LNCaP clone FGC (cell line): ENCODE measurements at regions not wholly inside any gene's neighbourhood (a gene's known extent, or its start where the extent isn't known, plus 50 kb on each side); places are given as distances from the start of the nearest gene placed in this dataset.

Experiments
- DNase-seq: peaks from one replicate; pipeline ENCODE4 v3.0.0-alpha.2; 2011; ENCODE audit warnings: low read depth
- H3K4me3 ChIP-seq: 2 replicates; pipeline ENCODE4 v1.5.1; 2011; ENCODE audit warnings: mild to moderate bottlenecking, low read depth, low read length, control low read depth
- CTCF ChIP-seq: IDR thresholded peaks from 2 replicates; pipeline ENCODE4 v1.5.1; 2012; ENCODE audit warnings: mild to moderate bottlenecking; ENCODE audit not compliant: control insufficient read depth, insufficient read depth; ENCODE audit errors: extremely low read depth

GRCh38 chr4:167943872-167944505, 148.3 kb upstream of the ANXA10 start:
- H3K4me3 ChIP-seq, result no peak overlapping the region
- DNase-seq, result no peak
- TF ChIP-seq CTCF, result no peak

- DNase-seq, result no peak
- TF ChIP-seq CTCF, result no peak
- no peak overlapping the region for H3K4me3 ChIP-seq
Observed at GRCh38 chr4:167944721-167945120, 147.6 kb upstream of the ANXA10 start.

- no peak for TF ChIP-seq CTCF
- DNase-seq, result no peak
- no peak overlapping the region for H3K4me3 ChIP-seq
Observed at GRCh38 chr4:167955006-167955405, 137.3 kb upstream of the ANXA10 start.

- no peak overlapping the region for H3K4me3 ChIP-seq
- no peak for TF ChIP-seq CTCF
Observed at GRCh38 chr4:167956676-167957075, 135.7 kb upstream of the ANXA10 start.

GRCh38 chr4:167964766-167965373, 127.5 kb upstream of the ANXA10 start:
- DNase-seq, result no peak
- H3K4me3 ChIP-seq, result no peak overlapping the region
- no peak for TF ChIP-seq CTCF

More at GRCh38 chr4:167956676-167957075, 135.7 kb upstream of the ANXA10 start:
- DNase-seq, result no peak

GRCh38 chr4:167966143-167966542, 126.2 kb upstream of the ANXA10 start:
- no peak overlapping the region for H3K4me3 ChIP-seq
- no peak for TF ChIP-seq CTCF
- no peak for DNase-seq

- no peak overlapping the region for H3K4me3 ChIP-seq
- no peak for DNase-seq
- no peak for TF ChIP-seq CTCF
Observed at GRCh38 chr4:167973513-167973912, 118.8 kb upstream of the ANXA10 start.
